Gastroesophageal sphincter (tissue), 3 donors: ENCODE measurements at regions not wholly inside any gene's neighbourhood (a gene's known extent, or its start where the extent isn't known, plus 50 kb on each side); places are given as distances from the start of the nearest gene placed in this dataset.

ENCODE experiments used
- EP300 ChIP-seq: sonication (generic); formaldehyde crosslinking; IDR thresholded peaks from one replicate; pipeline ENCODE4 v1.6.1; 2017; ENCODE audit warnings: antibody characterized with exemption, mild to moderate bottlenecking
- POLR2A ChIP-seq, 2 donors: fragments of 450-650 bp; IDR thresholded peaks; one replicate each; pipeline ENCODE4 v1.6.1; 2017; ENCODE audit warnings: antibody characterized with exemption in 2 of 2, mild to moderate bottlenecking in 2 of 2, moderate library complexity in 1 of 2
- TF ChIP-seq, protein P1 (sequence below), 4 experiments: fragments of 200-600 bp in 2 of 4; fragments of 450-650 bp in 2 of 4; sonication (generic) in 1 of 4; IDR thresholded peaks; one replicate each; pipeline ENCODE4 v1.5.1; 2017 to 2019; ENCODE audit warnings: antibody characterized with exemption in 4 of 4, mild to moderate bottlenecking in 2 of 4, moderate library complexity in 2 of 4

DNA sequence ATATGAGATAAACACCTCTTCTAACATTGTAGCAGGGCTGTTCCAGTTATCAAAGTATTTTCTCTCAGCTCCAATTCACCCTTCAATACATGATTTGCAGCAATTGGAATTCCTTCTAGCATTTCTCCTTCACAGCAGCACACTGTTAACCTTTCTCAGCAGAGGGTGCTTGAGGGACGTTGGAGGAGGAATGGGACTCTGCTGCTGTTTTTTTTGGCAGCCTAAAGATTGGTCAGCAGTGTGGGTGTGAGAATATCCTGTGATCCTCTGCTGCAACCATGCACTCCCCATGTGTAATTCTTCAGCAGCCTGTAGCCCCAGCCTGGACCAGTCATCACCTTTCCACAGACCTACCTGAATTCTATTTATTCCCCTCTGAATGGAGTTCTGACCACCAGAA, 1708.9 kb upstream of the CELF4 start:
- TF ChIP-seq, protein P1, sequence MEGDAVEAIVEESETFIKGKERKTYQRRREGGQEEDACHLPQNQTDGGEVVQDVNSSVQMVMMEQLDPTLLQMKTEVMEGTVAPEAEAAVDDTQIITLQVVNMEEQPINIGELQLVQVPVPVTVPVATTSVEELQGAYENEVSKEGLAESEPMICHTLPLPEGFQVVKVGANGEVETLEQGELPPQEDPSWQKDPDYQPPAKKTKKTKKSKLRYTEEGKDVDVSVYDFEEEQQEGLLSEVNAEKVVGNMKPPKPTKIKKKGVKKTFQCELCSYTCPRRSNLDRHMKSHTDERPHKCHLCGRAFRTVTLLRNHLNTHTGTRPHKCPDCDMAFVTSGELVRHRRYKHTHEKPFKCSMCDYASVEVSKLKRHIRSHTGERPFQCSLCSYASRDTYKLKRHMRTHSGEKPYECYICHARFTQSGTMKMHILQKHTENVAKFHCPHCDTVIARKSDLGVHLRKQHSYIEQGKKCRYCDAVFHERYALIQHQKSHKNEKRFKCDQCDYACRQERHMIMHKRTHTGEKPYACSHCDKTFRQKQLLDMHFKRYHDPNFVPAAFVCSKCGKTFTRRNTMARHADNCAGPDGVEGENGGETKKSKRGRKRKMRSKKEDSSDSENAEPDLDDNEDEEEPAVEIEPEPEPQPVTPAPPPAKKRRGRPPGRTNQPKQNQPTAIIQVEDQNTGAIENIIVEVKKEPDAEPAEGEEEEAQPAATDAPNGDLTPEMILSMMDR (IDR thresholded peaks at IDR 0.05) = no peak
- TF ChIP-seq EP300 = no peak
- TF ChIP-seq POLR2A (IDR thresholded peaks at IDR 0.05) = no peak
